ENCODE measurements at regions not wholly inside any gene's neighbourhood (a gene's known extent, or its start where the extent isn't known, plus 50 kb on each side); places are given as distances from the start of the nearest gene placed in this dataset.

- Histone ChIP-seq H2BK12ac (ENCODE audit: low read length in 2 of 2) (no peak overlapping the region), H3K18ac (ENCODE audit: low read depth in 1 of 2, low read length in 2 of 2) (no peak overlapping the region), H4K8ac (ENCODE audit: low read length) (no peak overlapping the region), H2AFZ (ENCODE audit: low read depth, low read length) (no peak overlapping the region), H4K91ac (ENCODE audit: low read length) (no peak overlapping the region), H2BK5ac (ENCODE audit: low read depth, low read length, poor library complexity, severe bottlenecking) (no peak overlapping the region), H2BK15ac (ENCODE audit: low read depth, poor library complexity, severe bottlenecking) (no peak overlapping the region), H2BK120ac (ENCODE audit: low read depth, low read length) (no peak overlapping the region), H3K4me2 (ENCODE audit: low read length, poor library complexity, severe bottlenecking) (no peak overlapping the region), H3K27me3 (ENCODE audit: control insufficient read depth in 1 of 2, insufficient read depth in 1 of 2, low read length in 2 of 2) (no peaks in the 10 kb centered on the region), H3K4ac (ENCODE audit: low read depth in 1 of 2, low read length in 2 of 2) (no peak overlapping the region), H3K36me3 (ENCODE audit: control insufficient read depth in 1 of 2, insufficient read depth in 2 of 2, low read depth in 1 of 2, low read length in 2 of 2) (no peaks in the 10 kb centered on the region), H3K9ac (ENCODE audit: low read length) (no peak overlapping the region), H3K4me1 (ENCODE audit: control insufficient read depth, insufficient read depth, low read depth, low read length) (no peaks in the 10 kb centered on the region), H3K27ac (ENCODE audit: low read length, poor library complexity, severe bottlenecking) (no peak overlapping the region), H3K9me3 (ENCODE audit: control insufficient read depth, low read length) (no peaks in the 10 kb centered on the region), H3K79me1 (replicated peaks; ENCODE audit: low read length, poor library complexity, severe bottlenecking) (no peaks in the 10 kb centered on the region), H2AK5ac (ENCODE audit: low read length, severe bottlenecking) (no peak overlapping the region), H3K4me3 (ENCODE audit: insufficient read depth in 1 of 2, low read depth in 1 of 2, low read length in 2 of 2) (no peak overlapping the region), H3K14ac (ENCODE audit: low read length in 2 of 2) (no peak overlapping the region), H3K23ac (ENCODE audit: low read length in 2 of 2) (no peak overlapping the region)
- no peak for DNase-seq
- WGBS = 54% methylated on average over 2 of the region's 4 CpGs
These were observed 457.9 kb upstream of the BRINP1 start for GRCh38 chr9:119827126-119827525.

GRCh38 chr9:119818726-119819435 is 449.6 kb upstream of the BRINP1 start:
- Histone ChIP-seq H2BK12ac (ENCODE audit: low read length in 2 of 2) (no peak overlapping the region), H2BK120ac (ENCODE audit: low read depth, low read length) (no peak overlapping the region), H2AK5ac (ENCODE audit: low read length, severe bottlenecking) (no peak overlapping the region), H3K18ac (ENCODE audit: low read depth in 1 of 2, low read length in 2 of 2) (no peak overlapping the region), H3K9ac (ENCODE audit: low read length) (no peak overlapping the region), H2AFZ (ENCODE audit: low read depth, low read length) (no peak overlapping the region), H4K91ac (ENCODE audit: low read length) (no peak overlapping the region), H3K23ac (ENCODE audit: low read length in 2 of 2) (no peak overlapping the region), H3K27ac (ENCODE audit: low read length, poor library complexity, severe bottlenecking) (no peak overlapping the region), H4K8ac (ENCODE audit: low read length) (no peak overlapping the region), H2BK15ac (ENCODE audit: low read depth, poor library complexity, severe bottlenecking) (no peak overlapping the region), H3K14ac (ENCODE audit: low read length in 2 of 2) (no peak overlapping the region), H3K4me3 (ENCODE audit: insufficient read depth in 1 of 2, low read depth in 1 of 2, low read length in 2 of 2) (no peak overlapping the region), H3K27me3 (ENCODE audit: control insufficient read depth in 1 of 2, insufficient read depth in 1 of 2, low read length in 2 of 2) (no peaks in the 10 kb centered on the region), H3K36me3 (ENCODE audit: control insufficient read depth in 1 of 2, insufficient read depth in 2 of 2, low read depth in 1 of 2, low read length in 2 of 2) (no peaks in the 10 kb centered on the region), H3K4ac (ENCODE audit: low read depth in 1 of 2, low read length in 2 of 2) (no peak overlapping the region), H3K4me1 (ENCODE audit: control insufficient read depth, insufficient read depth, low read depth, low read length) (no peaks in the 10 kb centered on the region), H3K79me1 (replicated peaks; ENCODE audit: low read length, poor library complexity, severe bottlenecking) (no peaks in the 10 kb centered on the region), H2BK5ac (ENCODE audit: low read depth, low read length, poor library complexity, severe bottlenecking) (no peak overlapping the region), H3K4me2 (ENCODE audit: low read length, poor library complexity, severe bottlenecking) (no peak overlapping the region), H3K9me3 (ENCODE audit: control insufficient read depth, low read length) (no peaks in the 10 kb centered on the region)
- WGBS = 81% methylated on average over 5 of the region's 5 CpGs
- no peak for DNase-seq

GRCh38 chr9:119810645-119811429 is 441.6 kb upstream of the BRINP1 start:
- no peak overlapping the region for H3K4ac ChIP-seq (ENCODE audit: low read depth in 1 of 2, low read length in 2 of 2)
- no peak overlapping the region for H2AK5ac ChIP-seq (ENCODE audit: low read length, severe bottlenecking)
- peak; percentile 0 for DNase-seq
- no peak overlapping the region for H3K23ac ChIP-seq (ENCODE audit: low read length in 2 of 2)
- peak overlapping the region; percentile 75 for H3K9ac ChIP-seq (ENCODE audit: low read length)
- peak overlapping the region in 1 of 2 experiments; percentile 31 for H3K4me3 ChIP-seq (ENCODE audit: insufficient read depth in 1 of 2, low read depth in 1 of 2, low read length in 2 of 2)
- no peaks in the 10 kb centered on the region for H3K4me1 ChIP-seq (ENCODE audit: control insufficient read depth, insufficient read depth, low read depth, low read length)
- no peak overlapping the region for H3K18ac ChIP-seq (ENCODE audit: low read depth in 1 of 2, low read length in 2 of 2)
- H3K9me3 ChIP-seq (ENCODE audit: control insufficient read depth, low read length) = no peaks in the 10 kb centered on the region
- no peak overlapping the region for H3K14ac ChIP-seq (ENCODE audit: low read length in 2 of 2)
- no peak overlapping the region for H3K4me2 ChIP-seq (ENCODE audit: low read length, poor library complexity, severe bottlenecking)
- H4K8ac ChIP-seq (ENCODE audit: low read length) = no peak overlapping the region
- H3K79me1 ChIP-seq (replicated peaks; ENCODE audit: low read length, poor library complexity, severe bottlenecking) = no peaks in the 10 kb centered on the region
- H4K91ac ChIP-seq (ENCODE audit: low read length) = no peak overlapping the region
- no peak overlapping the region for H2BK120ac ChIP-seq (ENCODE audit: low read depth, low read length)
- no peak overlapping the region for H2BK12ac ChIP-seq (ENCODE audit: low read length in 2 of 2)
- H3K27me3 ChIP-seq (ENCODE audit: control insufficient read depth in 1 of 2, insufficient read depth in 1 of 2, low read length in 2 of 2) = no peaks in the 10 kb centered on the region
- no peak overlapping the region for H2BK5ac ChIP-seq (ENCODE audit: low read depth, low read length, poor library complexity, severe bottlenecking)
- H3K36me3 ChIP-seq (ENCODE audit: control insufficient read depth in 1 of 2, insufficient read depth in 2 of 2, low read depth in 1 of 2, low read length in 2 of 2) = no peaks in the 10 kb centered on the region
- no peak overlapping the region for H2AFZ ChIP-seq (ENCODE audit: low read depth, low read length)
- WGBS = 47% methylated on average over 8 of the region's 9 CpGs
- H3K27ac ChIP-seq (ENCODE audit: low read length, poor library complexity, severe bottlenecking) = no peak overlapping the region
- H2BK15ac ChIP-seq (ENCODE audit: low read depth, poor library complexity, severe bottlenecking) = no peak overlapping the region

GRCh38 chr9:119803679-119804078 is 434.4 kb upstream of the BRINP1 start:
- Histone ChIP-seq H3K27ac (ENCODE audit: low read length, poor library complexity, severe bottlenecking) (no peak overlapping the region), H3K23ac (ENCODE audit: low read length in 2 of 2) (no peak overlapping the region), H3K79me1 (replicated peaks; ENCODE audit: low read length, poor library complexity, severe bottlenecking) (no peaks in the 10 kb centered on the region), H4K91ac (ENCODE audit: low read length) (no peak overlapping the region), H3K18ac (ENCODE audit: low read depth in 1 of 2, low read length in 2 of 2) (no peak overlapping the region), H3K27me3 (ENCODE audit: control insufficient read depth in 1 of 2, insufficient read depth in 1 of 2, low read length in 2 of 2) (no peaks in the 10 kb centered on the region), H3K36me3 (ENCODE audit: control insufficient read depth in 1 of 2, insufficient read depth in 2 of 2, low read depth in 1 of 2, low read length in 2 of 2) (no peaks in the 10 kb centered on the region), H3K4me2 (ENCODE audit: low read length, poor library complexity, severe bottlenecking) (no peak overlapping the region), H3K14ac (ENCODE audit: low read length in 2 of 2) (no peak overlapping the region), H3K9me3 (ENCODE audit: control insufficient read depth, low read length) (no peaks in the 10 kb centered on the region), H3K4me3 (ENCODE audit: insufficient read depth in 1 of 2, low read depth in 1 of 2, low read length in 2 of 2) (no peak overlapping the region), H3K4ac (ENCODE audit: low read depth in 1 of 2, low read length in 2 of 2) (no peak overlapping the region), H2BK12ac (ENCODE audit: low read length in 2 of 2) (no peak overlapping the region), H2AK5ac (ENCODE audit: low read length, severe bottlenecking) (no peak overlapping the region), H2BK15ac (ENCODE audit: low read depth, poor library complexity, severe bottlenecking) (no peak overlapping the region), H3K4me1 (ENCODE audit: control insufficient read depth, insufficient read depth, low read depth, low read length) (no peaks in the 10 kb centered on the region), H2BK120ac (ENCODE audit: low read depth, low read length) (no peak overlapping the region), H3K9ac (ENCODE audit: low read length) (no peak overlapping the region), H2AFZ (ENCODE audit: low read depth, low read length) (no peak overlapping the region), H2BK5ac (ENCODE audit: low read depth, low read length, poor library complexity, severe bottlenecking) (no peak overlapping the region), H4K8ac (ENCODE audit: low read length) (no peak overlapping the region)
- DNase-seq = no peak
- WGBS = 72% methylated on average over 1 of the region's 1 CpG

Data from mesenchymal stem cell (in vitro differentiated cells and primary cell).